Upper lobe of right lung (tissue), 1 donor: ENCODE measurements at regions not wholly inside any gene's neighbourhood (a gene's known extent, or its start where the extent isn't known, plus 50 kb on each side); places are given as distances from the start of the nearest gene placed in this dataset.
"Not testable (repeated sequence)": the region's sequence is repeated elsewhere in the genome, so short reads cannot be mapped to it uniquely, and the experiment has no call there.

Experiments used
- ATAC-seq: fragments of 200-7000 bp; cut with Tn5 transposase; one replicate; pipeline ENCODE4 v1.9.1; 2020; ENCODE audit warnings: mild to moderate bottlenecking, moderate library complexity
- DNase-seq: peaks from one replicate; pipeline ENCODE4 v3.0.0-alpha.2; 2020
- H3K27ac ChIP-seq: fragments of 200-600 bp; one replicate; pipeline ENCODE4 v1.8.0; 2022
- H3K27me3 ChIP-seq: fragments of 200-600 bp; one replicate; pipeline ENCODE4 v1.8.0; 2022; ENCODE audit warnings: mild to moderate bottlenecking
- H3K36me3 ChIP-seq: fragments of 200-600 bp; one replicate; pipeline ENCODE4 v1.8.0; 2022
- H3K4me1 ChIP-seq: fragments of 200-600 bp; one replicate; pipeline ENCODE4 v1.8.0; 2022
- H3K4me3 ChIP-seq: fragments of 200-600 bp; one replicate; pipeline ENCODE4 v1.8.0; 2022; ENCODE audit warnings: mild to moderate bottlenecking
- H3K9me3 ChIP-seq: fragments of 200-600 bp; one replicate; pipeline ENCODE4 v1.8.0; 2022
- CTCF ChIP-seq: fragments of 200-600 bp; IDR thresholded peaks from one replicate; pipeline ENCODE4 v1.8.0; 2022; ENCODE audit warnings: antibody characterized with exemption
- intact Hi-C: fragments of 100-400 bp; cut with DNase I; formaldehyde crosslinking; loops from one replicate; pipeline ENCODE4 v1.11.0; 2022
- donor health status: DM: no; HTN: yes; CAD: no; lungs with severe emphysema.

- intact Hi-C loops, result no loop called here
- ATAC-seq, result no peak
- H3K9me3 ChIP-seq, result no peaks in the 10 kb centered on the region
- DNase-seq, result no peak
- H3K36me3 ChIP-seq, result no peaks in the 10 kb centered on the region
- H3K4me3 ChIP-seq, result no peak overlapping the region
- no peak overlapping the region for H3K27ac ChIP-seq
- H3K27me3 ChIP-seq, result no peaks in the 10 kb centered on the region
- TF ChIP-seq CTCF, result no peak
- H3K4me1 ChIP-seq, result peaks cover 56% of the 10 kb centered on the region
These were observed 55.7 kb upstream of the HABP2 start for GRCh38 chr10:113497198-113497597.

- Histone ChIP-seq H3K27ac (peak overlapping the region; percentile 33), H3K4me1 (peaks cover 46% of the 10 kb centered on the region), H3K27me3 (no peaks in the 10 kb centered on the region), H3K9me3 (no peaks in the 10 kb centered on the region), H3K4me3 (no peak overlapping the region), H3K36me3 (no peaks in the 10 kb centered on the region)
- intact Hi-C loops, result no loop called here
- ATAC-seq, result peak; percentile 89
- no peak for TF ChIP-seq CTCF
- DNase-seq, result no peak
These were observed 53.9 kb upstream of the HABP2 start for GRCh38 chr10:113498997-113499396.

- DNase-seq, result no peak
- Histone ChIP-seq H3K9me3 (no peaks in the 10 kb centered on the region), H3K36me3 (no peaks in the 10 kb centered on the region), H3K27ac (peak overlapping the region; percentile 33), H3K4me1 (peaks cover 39% of the 10 kb centered on the region), H3K4me3 (no peak overlapping the region), H3K27me3 (no peaks in the 10 kb centered on the region)
- intact Hi-C loops, result no loop called here
- no peak for ATAC-seq
- no peak for TF ChIP-seq CTCF
These were observed 53.0 kb upstream of the HABP2 start for GRCh38 chr10:113499806-113500205.

GRCh38 chr10:113501031-113501430 is 51.8 kb upstream of the HABP2 start:
- H3K4me3 ChIP-seq, H3K27me3 ChIP-seq, H3K36me3 ChIP-seq, H3K27ac ChIP-seq, H3K9me3 ChIP-seq, DNase-seq, intact Hi-C loops, ATAC-seq: not testable (repeated sequence)
- peaks cover 27% of the 10 kb centered on the region for H3K4me1 ChIP-seq
